NT2/D1 (cell line): ENCODE measurements at regions not wholly inside any gene's neighbourhood (a gene's known extent, or its start where the extent isn't known, plus 50 kb on each side); places are given as distances from the start of the nearest gene placed in this dataset.

Experiments
- DNase-seq: peaks from one replicate; pipeline ENCODE4 v3.0.0-alpha.2; 2011; ENCODE audit warnings: low read depth, low spot score
- H3K27me3 ChIP-seq: 2 replicates; pipeline ENCODE4 v1.6.0; 2011; ENCODE audit warnings: mild to moderate bottlenecking; ENCODE audit not compliant: insufficient read length, insufficient read depth
- H3K36me3 ChIP-seq: 2 replicates; pipeline ENCODE4 v1.6.1; 2011; ENCODE audit warnings: mild to moderate bottlenecking, low read length, mixed read lengths; ENCODE audit not compliant: insufficient read depth, insufficient read length
- H3K4me1 ChIP-seq: 2 replicates; pipeline ENCODE4 v1.5.1; 2011; ENCODE audit not compliant: insufficient read depth, insufficient read length
- H3K4me3 ChIP-seq: 2 replicates; pipeline ENCODE4 v1.5.1; 2011; ENCODE audit warnings: low read depth; ENCODE audit not compliant: insufficient read length
- H3K9ac ChIP-seq: 2 replicates; pipeline ENCODE4 v1.6.0; 2011; ENCODE audit warnings: low read depth; ENCODE audit not compliant: insufficient read length
- H3K9me3 ChIP-seq: 2 replicates; pipeline ENCODE4 v1.5.1; 2011; ENCODE audit warnings: mild to moderate bottlenecking, low read length; ENCODE audit not compliant: insufficient read depth
- SUZ12 ChIP-seq: IDR thresholded peaks from 2 replicates; pipeline ENCODE4 v1.6.1; 2011; ENCODE audit not compliant: insufficient read length, insufficient read depth; ENCODE audit errors: extremely low read depth
- YY1 ChIP-seq: IDR thresholded peaks from 2 replicates; pipeline ENCODE4 v1.6.1; 2011; ENCODE audit not compliant: insufficient read length, insufficient read depth
- ZNF274 ChIP-seq: IDR thresholded peaks from 2 replicates; pipeline ENCODE4 v1.6.1; 2011; ENCODE audit warnings: mild to moderate bottlenecking, low read depth, low read length

- no peak for DNase-seq
- H3K36me3 ChIP-seq = no peaks in the 10 kb centered on the region
- no peaks in the 10 kb centered on the region for H3K27me3 ChIP-seq
- H3K4me3 ChIP-seq = no peak overlapping the region
- H3K9me3 ChIP-seq = no peaks in the 10 kb centered on the region
- no peaks in the 10 kb centered on the region for H3K4me1 ChIP-seq
- H3K9ac ChIP-seq = no peak overlapping the region
- no peak for TF ChIP-seq ZNF274
- TF ChIP-seq YY1 = no peak
- no peak for TF ChIP-seq SUZ12
Measured at GRCh38 chr13:23984546-23984945, 87.2 kb upstream of the C1QTNF9B start.

- TF ChIP-seq YY1 = no peak
- no peak overlapping the region for H3K4me3 ChIP-seq
Measured at GRCh38 chr13:23985060-23985459, 87.8 kb upstream of the C1QTNF9B start.

GRCh38 chr13:23985839-23986238 lies 88.5 kb upstream of the C1QTNF9B start:
- Histone ChIP-seq H3K9me3 (no peaks in the 10 kb centered on the region), H3K36me3 (no peaks in the 10 kb centered on the region), H3K9ac (no peak overlapping the region), H3K27me3 (no peaks in the 10 kb centered on the region), H3K4me3 (no peak overlapping the region), H3K4me1 (no peaks in the 10 kb centered on the region)
- no peak for DNase-seq
- TF ChIP-seq ZNF274 = no peak
- no peak for TF ChIP-seq SUZ12
- no peak for TF ChIP-seq YY1

More at GRCh38 chr13:23985060-23985459, 87.8 kb upstream of the C1QTNF9B start:
- DNase-seq = no peak
- Histone ChIP-seq H3K27me3 (no peaks in the 10 kb centered on the region), H3K9ac (no peak overlapping the region), H3K4me1 (no peaks in the 10 kb centered on the region), H3K36me3 (no peaks in the 10 kb centered on the region), H3K9me3 (no peaks in the 10 kb centered on the region)

GRCh38 chr13:23986619-23987018 lies 89.3 kb upstream of the C1QTNF9B start:
- no peak for TF ChIP-seq YY1
- TF ChIP-seq SUZ12 = no peak
- no peak for TF ChIP-seq ZNF274
- H3K9me3 ChIP-seq = no peaks in the 10 kb centered on the region
- H3K27me3 ChIP-seq = no peaks in the 10 kb centered on the region
- no peaks in the 10 kb centered on the region for H3K4me1 ChIP-seq
- H3K36me3 ChIP-seq = no peaks in the 10 kb centered on the region
- DNase-seq = no peak
- H3K4me3 ChIP-seq = no peak overlapping the region
- H3K9ac ChIP-seq = no peak overlapping the region

GRCh38 chr13:23987331-23987894 lies 90.1 kb upstream of the C1QTNF9B start:
- no peak for TF ChIP-seq SUZ12
- TF ChIP-seq YY1 = no peak
- TF ChIP-seq ZNF274 = no peak
- no peak for DNase-seq
- Histone ChIP-seq H3K9me3 (no peaks in the 10 kb centered on the region), H3K4me1 (no peaks in the 10 kb centered on the region), H3K4me3 (no peak overlapping the region), H3K27me3 (no peaks in the 10 kb centered on the region), H3K9ac (no peak overlapping the region), H3K36me3 (no peaks in the 10 kb centered on the region)

- TF ChIP-seq ZNF274 (no peak), SUZ12 (no peak), YY1 (no peak)
- Histone ChIP-seq H3K9ac (no peak overlapping the region), H3K4me3 (no peak overlapping the region), H3K4me1 (no peaks in the 10 kb centered on the region), H3K27me3 (no peaks in the 10 kb centered on the region), H3K36me3 (no peaks in the 10 kb centered on the region), H3K9me3 (no peaks in the 10 kb centered on the region)
- DNase-seq = no peak
Measured at GRCh38 chr13:23988546-23989122, 91.3 kb upstream of the C1QTNF9B start.

- Histone ChIP-seq H3K36me3 (no peaks in the 10 kb centered on the region), H3K27me3 (no peaks in the 10 kb centered on the region), H3K9me3 (no peaks in the 10 kb centered on the region), H3K4me3 (no peak overlapping the region), H3K4me1 (no peaks in the 10 kb centered on the region), H3K9ac (no peak overlapping the region)
- DNase-seq = no peak
- TF ChIP-seq YY1 (no peak), SUZ12 (no peak), ZNF274 (no peak)
Measured at GRCh38 chr13:23990455-23990854, 93.2 kb upstream of the C1QTNF9B start.

- Histone ChIP-seq H3K9ac (no peak overlapping the region), H3K9me3 (peaks cover 5% of the 10 kb centered on the region; the same call in 1 of the 2 replicates), H3K4me1 (no peaks in the 10 kb centered on the region), H3K27me3 (no peaks in the 10 kb centered on the region), H3K4me3 (no peak overlapping the region), H3K36me3 (no peaks in the 10 kb centered on the region)
- no peak for DNase-seq
- TF ChIP-seq ZNF274 (no peak), YY1 (no peak), SUZ12 (no peak)
Measured at GRCh38 chr13:23991119-23991518, 93.8 kb upstream of the C1QTNF9B start.
